Ectodermal cell (in vitro differentiated cells): ENCODE measurements at regions not wholly inside any gene's neighbourhood (a gene's known extent, or its start where the extent isn't known, plus 50 kb on each side); places are given as distances from the start of the nearest gene placed in this dataset.
"Not testable (repeated sequence)": the region's sequence is repeated elsewhere in the genome, so short reads cannot be mapped to it uniquely, and the experiment has no call there.

ENCODE experiments used
- H3K27ac ChIP-seq: 2 replicates; pipeline ENCODE4 v1.7.0; 2013; ENCODE audit warnings: mild to moderate bottlenecking, low read depth, low read length; ENCODE audit not compliant: insufficient read depth, poor library complexity, severe bottlenecking
- H3K27me3 ChIP-seq: 2 replicates; pipeline ENCODE4 v1.7.0; 2013; ENCODE audit warnings: mild to moderate bottlenecking, low read length; ENCODE audit not compliant: insufficient read depth, control insufficient read depth, poor library complexity, severe bottlenecking
- H3K36me3 ChIP-seq: one replicate; pipeline ENCODE4 v1.7.0; 2013; ENCODE audit warnings: low read length; ENCODE audit not compliant: control insufficient read depth, insufficient read depth
- H3K4me1 ChIP-seq: one replicate; pipeline ENCODE4 v1.7.0; 2013; ENCODE audit warnings: low read length; ENCODE audit not compliant: control insufficient read depth, insufficient read depth
- H3K4me3 ChIP-seq: 2 replicates; pipeline ENCODE4 v1.7.0; 2013; ENCODE audit warnings: low read depth, low read length, control low read depth; ENCODE audit not compliant: insufficient read depth
- H3K9me3 ChIP-seq: 2 replicates; pipeline ENCODE4 v1.7.0; 2013; ENCODE audit warnings: mild to moderate bottlenecking, low read length, moderate library complexity; ENCODE audit not compliant: control insufficient read depth
- WGBS, 2 experiments: methylation state at CpG; one replicate each; pipeline ENCODE4 v1.1.7; 2013; ENCODE audit warnings: missing lambda C conversion rate in 2 of 2; 5-methylcytosine and 5-hydroxymethylcytosine counted together

DNA sequence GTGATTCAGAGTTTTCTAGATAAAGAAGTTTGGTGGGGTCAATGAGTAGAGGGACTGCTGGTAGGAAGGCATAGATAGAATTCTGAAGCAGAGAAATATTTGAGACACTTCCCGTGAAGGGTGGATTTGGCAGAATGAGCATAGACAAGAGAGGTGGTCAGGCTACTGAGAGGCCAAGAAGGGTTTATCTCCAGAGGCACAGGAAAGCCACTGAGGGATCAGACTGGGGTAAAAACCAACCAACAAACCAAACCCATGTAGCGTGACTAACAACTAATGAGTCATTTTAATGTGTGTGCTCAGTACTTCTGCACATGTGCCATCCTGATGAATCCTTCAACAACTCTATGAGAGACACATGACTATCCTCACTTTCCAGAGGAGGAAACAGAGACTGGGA, 60.0 kb upstream of the SERP2 start:
- Histone ChIP-seq H3K9me3 (no peaks in the 10 kb centered on the region), H3K27me3 (no peaks in the 10 kb centered on the region), H3K27ac (no peak overlapping the region), H3K4me3 (no peak overlapping the region), H3K4me1 (no peaks in the 10 kb centered on the region), H3K36me3 (no peaks in the 10 kb centered on the region)
- WGBS, 2 experiments = 91 to 93% methylated on average over 2 of the region's 2 CpGs

GRCh38 chr13:44314160-44314559, 59.5 kb upstream of the SERP2 start:
- H3K27me3 ChIP-seq = not testable (repeated sequence)

GRCh38 chr13:44317752-44318151, 55.9 kb upstream of the SERP2 start:
- H3K36me3 ChIP-seq = no peaks in the 10 kb centered on the region
- H3K4me3 ChIP-seq = no peak overlapping the region
- no peaks in the 10 kb centered on the region for H3K9me3 ChIP-seq
- H3K27me3 ChIP-seq = no peaks in the 10 kb centered on the region
- H3K4me1 ChIP-seq = no peaks in the 10 kb centered on the region
- WGBS, 2 experiments = 94 to 95% methylated on average over 5 of the region's 5 CpGs
- H3K27ac ChIP-seq = no peak overlapping the region

More at GRCh38 chr13:44314160-44314559, 59.5 kb upstream of the SERP2 start:
- H3K36me3 ChIP-seq, H3K9me3 ChIP-seq, H3K27ac ChIP-seq, H3K4me1 ChIP-seq, H3K4me3 ChIP-seq: not testable (repeated sequence)
- 95 to 99% methylated on average over 4 of the region's 4 CpGs for WGBS, 2 experiments

DNA sequence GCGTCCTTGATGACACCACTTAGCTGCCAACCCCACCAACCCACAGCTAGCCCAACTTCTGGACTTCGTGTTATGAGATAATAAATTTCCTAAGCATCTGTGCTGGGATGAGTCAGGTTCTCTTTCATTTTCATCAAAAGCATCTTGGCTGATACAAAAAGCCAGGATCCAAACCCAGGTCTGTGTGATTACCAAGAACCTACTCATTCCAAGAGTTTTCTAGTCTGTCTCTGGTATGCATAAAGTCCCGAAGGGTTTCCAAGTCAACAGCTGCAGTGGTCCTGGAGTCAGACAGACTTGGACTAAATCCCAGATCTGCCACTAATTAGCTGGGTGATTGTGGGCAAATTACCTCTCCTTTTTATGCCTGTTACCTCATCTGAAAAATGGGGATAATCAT, 55.5 kb upstream of the SERP2 start:
- 86 to 93% methylated on average over 3 of the region's 3 CpGs for WGBS, 2 experiments
- no peaks in the 10 kb centered on the region for H3K27me3 ChIP-seq
- no peak overlapping the region for H3K4me3 ChIP-seq

GRCh38 chr13:44320611-44321010, 53.0 kb upstream of the SERP2 start:
- no peak overlapping the region for H3K4me3 ChIP-seq
- H3K27ac ChIP-seq = no peak overlapping the region
- H3K27me3 ChIP-seq = no peaks in the 10 kb centered on the region
- H3K9me3 ChIP-seq = no peaks in the 10 kb centered on the region
- H3K36me3 ChIP-seq = no peaks in the 10 kb centered on the region
- H3K4me1 ChIP-seq = no peaks in the 10 kb centered on the region

More for the DNA sequence above, 55.5 kb upstream of the SERP2 start:
- Histone ChIP-seq H3K4me1 (no peaks in the 10 kb centered on the region), H3K27ac (no peak overlapping the region), H3K36me3 (no peaks in the 10 kb centered on the region), H3K9me3 (no peaks in the 10 kb centered on the region)

DNA sequence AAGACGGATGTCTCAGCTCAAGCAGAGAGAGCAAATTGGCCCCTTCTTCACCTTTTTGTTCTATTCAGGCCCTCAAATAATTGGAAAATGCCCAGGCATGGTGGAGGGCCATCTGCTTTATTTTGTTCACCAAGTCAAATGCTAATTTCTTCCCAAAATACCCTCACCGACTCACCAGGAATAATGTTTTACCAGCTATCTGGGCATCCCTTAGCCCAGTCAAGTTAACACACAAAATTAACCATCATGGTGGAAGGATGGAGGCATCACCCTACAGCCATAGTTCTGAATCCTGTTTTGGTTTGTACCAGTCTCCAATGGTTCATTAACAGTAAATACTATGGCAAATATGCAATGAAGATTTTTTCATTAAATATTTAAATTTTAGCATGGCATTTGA, 51.7 kb upstream of the SERP2 start:
- H3K27ac ChIP-seq = no peak overlapping the region
- no peaks in the 10 kb centered on the region for H3K4me1 ChIP-seq

DNA sequence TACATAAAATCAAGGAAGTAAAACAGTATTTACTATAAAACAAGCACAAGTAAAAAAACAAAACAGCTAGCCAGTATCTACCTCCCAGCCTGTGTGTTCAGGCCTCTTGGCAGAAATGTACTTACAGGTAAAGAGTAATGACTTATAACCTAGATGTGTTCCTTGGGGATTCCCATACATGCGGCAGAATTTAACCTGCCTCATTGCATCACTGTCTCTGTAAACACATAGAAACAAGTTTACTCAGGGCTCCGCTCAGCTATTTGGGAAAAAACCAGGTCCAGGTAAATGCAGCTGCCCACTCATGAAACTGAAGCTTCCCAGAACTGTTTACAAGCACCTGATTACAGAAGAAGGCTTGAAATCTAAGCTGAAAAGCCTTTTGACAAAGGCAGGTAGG, 50.7 kb upstream of the SERP2 start:
- Histone ChIP-seq H3K9me3 (no peaks in the 10 kb centered on the region), H3K4me1 (no peaks in the 10 kb centered on the region), H3K27me3 (no peaks in the 10 kb centered on the region), H3K27ac (no peak overlapping the region), H3K36me3 (no peaks in the 10 kb centered on the region), H3K4me3 (no peak overlapping the region)
- WGBS, 2 experiments = 83 to 95% methylated on average over 2 of the region's 2 CpGs

More for the DNA sequence above, 51.7 kb upstream of the SERP2 start:
- Histone ChIP-seq H3K9me3 (no peaks in the 10 kb centered on the region), H3K27me3 (no peaks in the 10 kb centered on the region), H3K4me3 (no peak overlapping the region), H3K36me3 (no peaks in the 10 kb centered on the region)
- WGBS, 2 experiments = 91 to 93% methylated on average over 2 of the region's 2 CpGs

DNA sequence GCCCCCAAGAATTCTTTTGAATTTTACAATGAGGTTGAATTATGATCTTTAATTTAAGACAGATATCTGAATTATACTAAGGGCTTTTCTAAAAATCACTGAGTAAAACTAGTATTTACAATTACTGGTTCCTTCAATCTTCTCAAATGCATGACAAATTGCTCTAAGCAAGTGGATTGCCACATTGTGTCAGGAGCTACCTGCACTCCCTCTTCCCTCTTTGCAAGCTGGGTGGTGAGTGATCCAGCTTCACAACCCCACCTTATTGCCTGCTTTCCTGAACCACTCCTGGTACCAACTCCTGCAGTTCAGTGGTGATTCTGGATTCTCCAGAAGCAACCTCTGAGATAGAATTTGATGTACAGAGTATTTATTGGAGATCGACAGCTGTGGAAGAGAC, 49.9 kb upstream of the SERP2 start:
- H3K4me3 ChIP-seq = no peak overlapping the region
- H3K4me1 ChIP-seq = no peaks in the 10 kb centered on the region
- no peaks in the 10 kb centered on the region for H3K27me3 ChIP-seq
- WGBS, 2 experiments = 94 to 100% methylated on average over 1 of the region's 1 CpG
- no peak overlapping the region for H3K27ac ChIP-seq
- H3K36me3 ChIP-seq = no peaks in the 10 kb centered on the region
- H3K9me3 ChIP-seq = no peaks in the 10 kb centered on the region
